ENCODE measurements at regions not wholly inside any gene's neighbourhood (a gene's known extent, or its start where the extent isn't known, plus 50 kb on each side); places are given as distances from the start of the nearest gene placed in this dataset.

DNA sequence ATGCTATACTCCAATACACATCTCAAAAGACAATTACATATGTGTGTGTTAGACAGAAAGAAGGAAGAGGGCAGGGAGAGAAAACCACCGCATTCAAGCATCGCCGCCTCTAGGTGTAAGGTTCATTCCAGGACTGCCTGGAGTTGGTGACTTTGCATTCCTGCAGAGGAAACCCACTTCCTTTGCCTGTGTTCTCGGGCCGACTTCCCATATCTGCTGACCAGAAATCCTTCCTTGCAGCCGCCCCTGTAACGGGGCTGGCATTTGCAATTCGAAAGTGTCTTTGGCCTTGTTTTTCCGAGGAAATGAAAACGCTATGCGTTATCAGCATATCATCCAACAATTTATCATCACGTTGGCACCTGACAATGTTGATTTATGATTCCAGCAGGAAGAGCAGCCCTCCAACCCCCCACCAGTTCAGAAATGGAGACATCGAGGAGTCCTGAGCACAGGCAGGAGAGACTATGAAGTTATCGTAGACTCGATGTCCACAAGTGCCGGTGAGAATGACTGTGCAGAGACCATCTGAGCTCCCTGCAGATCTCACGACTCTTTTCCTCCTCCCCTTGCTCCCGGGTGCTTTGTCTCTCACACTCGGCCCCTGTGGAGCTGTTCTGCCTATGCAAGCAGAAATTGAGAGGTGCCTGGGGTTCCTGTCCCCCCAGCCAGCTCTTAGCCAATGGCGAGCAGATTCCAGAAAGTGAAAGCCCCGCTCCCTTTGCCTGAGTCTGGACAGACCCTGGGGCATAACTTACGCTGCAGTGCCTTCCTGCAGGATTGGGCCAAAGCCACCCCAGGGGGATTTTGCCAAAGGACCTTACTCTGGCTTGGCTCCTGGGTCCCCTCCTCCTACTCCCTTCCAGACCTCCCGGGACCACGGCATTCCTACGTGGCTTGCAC lies 68.9 kb upstream of the FOXK1 start:
- no peak for DNase-seq (ENCODE audit: low read depth)

DNA sequence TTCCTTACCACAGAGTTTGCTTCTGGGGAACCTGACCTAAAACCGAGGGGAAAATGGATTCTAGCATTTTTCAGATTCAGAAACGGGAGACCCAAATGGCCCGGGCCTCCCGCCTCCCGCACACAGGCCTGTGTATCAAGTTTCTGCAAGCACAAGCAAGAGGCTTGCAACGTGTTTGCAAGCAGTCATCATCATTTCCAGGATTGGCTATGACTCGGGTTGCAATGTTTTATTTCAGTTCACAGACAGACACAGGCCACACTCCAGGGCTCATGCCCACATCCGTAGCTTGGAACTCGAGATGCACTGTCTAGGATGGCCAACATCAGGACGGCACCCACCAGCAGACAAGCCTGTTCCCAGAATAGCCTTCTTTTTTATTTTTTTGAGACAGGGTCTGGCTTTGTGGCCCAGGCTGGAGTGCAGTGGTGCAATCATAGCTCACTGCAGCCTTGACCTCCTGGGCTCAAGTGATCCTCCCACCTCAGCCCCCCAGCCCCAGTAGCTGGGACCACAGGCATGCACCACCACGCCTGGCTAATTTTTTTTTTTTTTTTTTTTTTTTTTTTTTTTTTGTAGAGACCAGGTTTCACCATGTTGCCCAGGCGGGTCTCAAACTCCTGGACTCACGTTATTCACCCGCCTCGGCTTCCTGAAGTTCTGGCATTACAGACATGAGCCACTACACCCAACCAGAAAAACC lies 68.1 kb upstream of the FOXK1 start:
- no peak for DNase-seq (ENCODE audit: low read depth)

GRCh38 chr7:4616116-4616515 lies 66.0 kb upstream of the FOXK1 start:
- no peak for DNase-seq (ENCODE audit: low read depth)

DNA sequence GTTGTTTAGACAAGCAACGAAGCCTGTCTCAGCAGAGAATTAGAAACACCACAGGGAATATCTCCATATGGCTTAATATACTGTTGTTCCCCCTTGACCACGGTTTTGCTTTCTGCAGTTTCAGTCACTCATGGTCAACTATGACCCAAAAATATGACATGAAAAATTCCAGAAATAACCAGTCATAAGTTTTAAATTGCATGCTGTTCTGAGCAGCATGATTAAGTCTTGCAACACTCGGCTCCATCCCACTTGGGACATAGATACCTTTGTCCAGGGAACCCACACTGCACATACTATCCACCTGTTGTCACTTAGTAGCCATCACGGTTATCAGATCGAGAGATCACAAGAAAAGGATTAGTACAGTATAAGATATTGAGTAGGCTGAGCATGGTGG lies 60.7 kb upstream of the FOXK1 start:
- DNase-seq (ENCODE audit: low read depth) = no peak

DNA sequence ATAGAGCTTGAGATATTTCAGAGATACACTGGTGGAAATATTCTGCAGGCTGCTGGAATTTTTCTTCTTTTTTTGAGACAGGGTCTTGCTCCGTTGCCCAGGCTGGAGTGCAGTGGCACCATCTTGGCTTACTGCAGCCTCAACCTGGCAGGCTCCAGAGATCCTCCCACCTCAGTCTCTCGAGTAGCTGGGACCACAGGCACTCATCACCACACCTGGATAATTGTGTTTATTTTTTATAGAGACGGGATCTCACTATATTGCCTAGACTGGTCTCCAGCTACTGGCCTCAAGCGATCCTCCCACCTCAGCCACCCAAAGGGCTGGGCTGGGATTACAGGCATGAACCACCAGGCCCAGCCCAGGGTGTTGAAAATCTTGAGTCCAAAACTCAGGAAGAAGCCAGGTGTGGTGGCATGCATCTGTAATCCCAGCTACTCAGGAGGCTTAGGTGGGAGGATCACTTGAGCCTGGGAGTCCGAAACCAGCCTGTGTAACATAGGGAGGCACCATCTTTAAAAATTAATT lies 55.7 kb upstream of the FOXK1 start:
- DNase-seq (ENCODE audit: low read depth) = no peak

DNA sequence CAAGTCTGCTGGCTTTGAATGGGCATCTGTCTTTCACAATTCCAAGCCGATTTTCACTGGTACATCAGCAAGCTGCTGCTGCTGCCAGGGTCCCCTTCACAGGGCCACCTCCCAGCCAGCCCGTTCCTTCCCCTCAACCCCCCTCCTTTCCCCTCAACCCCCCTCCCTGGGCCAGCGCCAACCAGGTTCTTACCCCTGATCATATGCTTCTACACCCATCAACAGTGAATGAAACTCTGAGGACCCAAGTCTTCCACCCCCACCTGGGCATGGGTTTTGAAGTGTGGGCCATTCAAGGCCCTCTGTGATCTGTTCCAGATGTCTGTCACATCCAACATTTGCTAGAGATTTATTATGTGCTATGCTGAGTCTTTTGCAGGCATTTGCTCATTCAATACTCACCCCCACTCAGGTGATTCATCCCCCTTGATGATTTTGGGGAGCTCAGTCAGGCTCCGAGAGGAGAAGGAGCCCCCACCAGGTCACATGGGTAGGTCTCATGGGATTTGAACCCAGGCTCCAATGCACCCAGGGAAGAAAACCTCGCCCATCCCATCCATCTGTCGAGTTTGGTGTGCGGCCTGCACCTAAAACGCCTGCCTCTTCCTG lies 52.7 kb upstream of the FOXK1 start:
- DNase-seq (ENCODE audit: low read depth) = no peak

GRCh38 chr7:4631380-4632179 lies 50.5 kb upstream of the FOXK1 start:
- no peak for DNase-seq (ENCODE audit: low read depth)
